SK-N-SH treated with all-trans-retinoic acid at 6 μM for 48 hours (cell line): ENCODE measurements at regions not wholly inside any gene's neighbourhood (a gene's known extent, or its start where the extent isn't known, plus 50 kb on each side); places are given as distances from the start of the nearest gene placed in this dataset.

Experiments
- ATAC-seq: fragments of 200-7000 bp; cut with Tn5 transposase; 3 replicates; pipeline ENCODE4 v1.9.1; 2020; ENCODE audit warnings: mild to moderate bottlenecking, moderate library complexity
- ARNTL ChIP-seq: fragments of 450-650 bp; formaldehyde crosslinking; IDR thresholded peaks from 2 replicates; pipeline ENCODE4 v1.5.0; 2020; ENCODE audit warnings: low read depth, mild to moderate bottlenecking, moderate library complexity, borderline replicate concordance
- BACH2 ChIP-seq: fragments of 250-450 bp; sonication (Bioruptor Pico); IDR thresholded peaks from 2 replicates; pipeline ENCODE4 v1.9.0; 2021; ENCODE audit warnings: mild to moderate bottlenecking, borderline replicate concordance
- CREB5 ChIP-seq: fragments of 250-450 bp; sonication (Bioruptor Pico); IDR thresholded peaks from 2 replicates; pipeline ENCODE4 v1.5.1; 2020; ENCODE audit warnings: low read depth, mild to moderate bottlenecking, moderate library complexity
- CSDC2 ChIP-seq: fragments of 250-450 bp; sonication (Bioruptor Pico); IDR thresholded peaks from 2 replicates; pipeline ENCODE4 v1.5.0; 2020; ENCODE audit warnings: mild to moderate bottlenecking, moderate library complexity
- CSRNP3 ChIP-seq: fragments of 250-450 bp; sonication (Bioruptor Pico); IDR thresholded peaks from 2 replicates; pipeline ENCODE4 v1.5.1; 2021; ENCODE audit warnings: mild to moderate bottlenecking, moderate library complexity
- ESRRG ChIP-seq: fragments of 250-450 bp; sonication (Bioruptor Pico); IDR thresholded peaks from 2 replicates; pipeline ENCODE4 v1.6.1; 2021; ENCODE audit warnings: mild to moderate bottlenecking
- GLIS3 ChIP-seq: fragments of 250-450 bp; sonication (Bioruptor Pico); IDR thresholded peaks from 2 replicates; pipeline ENCODE4 v1.5.0; 2020; ENCODE audit warnings: mild to moderate bottlenecking, moderate library complexity
- ISL1 ChIP-seq: fragments of 250-450 bp; sonication (Bioruptor Pico); IDR thresholded peaks from 2 replicates; pipeline ENCODE4 v2.1.2; 2022; ENCODE audit warnings: mild to moderate bottlenecking, moderate library complexity
- OSR1 ChIP-seq: fragments of 250-450 bp; sonication (Bioruptor Pico); IDR thresholded peaks from 2 replicates; pipeline ENCODE4 v1.8.0; 2022; ENCODE audit warnings: moderate library complexity, mild to moderate bottlenecking, inconsistent platforms
- POU6F1 ChIP-seq: fragments of 250-450 bp; sonication (Bioruptor Pico); IDR thresholded peaks from 2 replicates; pipeline ENCODE4 v1.8.0; 2021; ENCODE audit warnings: low read depth, mild to moderate bottlenecking, moderate library complexity, borderline replicate concordance
- PPARA ChIP-seq: fragments of 250-450 bp; sonication (Bioruptor Pico); IDR thresholded peaks from 2 replicates; pipeline ENCODE4 v1.5.0; 2020; ENCODE audit warnings: mild to moderate bottlenecking, borderline replicate concordance
- RARB ChIP-seq: fragments of 250-450 bp; sonication (Bioruptor Pico); IDR thresholded peaks from 2 replicates; pipeline ENCODE4 v1.8.0; 2021; ENCODE audit warnings: mild to moderate bottlenecking, moderate library complexity
- SNAI2 ChIP-seq: fragments of 250-450 bp; sonication (Bioruptor Pico); IDR thresholded peaks from 2 replicates; pipeline ENCODE4 v1.5.0; 2020; ENCODE audit warnings: mild to moderate bottlenecking, moderate library complexity
- TCF4 ChIP-seq: fragments of 250-450 bp; sonication (Bioruptor Pico); IDR thresholded peaks from 2 replicates; pipeline ENCODE4 v1.8.0; 2021; ENCODE audit warnings: mild to moderate bottlenecking, moderate library complexity, borderline replicate concordance
- TOX ChIP-seq: fragments of 250-450 bp; sonication (Bioruptor Pico); IDR thresholded peaks from 2 replicates; pipeline ENCODE4 v1.8.0; 2021; ENCODE audit warnings: mild to moderate bottlenecking, moderate library complexity, borderline replicate concordance
- TSHZ2 ChIP-seq: fragments of 250-450 bp; sonication (Bioruptor Pico); IDR thresholded peaks from 2 replicates; pipeline ENCODE4 v1.5.0; 2020; ENCODE audit warnings: mild to moderate bottlenecking, moderate library complexity
- ZFP3 ChIP-seq: fragments of 250-450 bp; sonication (Bioruptor Pico); IDR thresholded peaks from 2 replicates; pipeline ENCODE4 v1.5.0; 2020; ENCODE audit warnings: mild to moderate bottlenecking, moderate library complexity
- ZFP30 ChIP-seq: fragments of 450-650 bp; formaldehyde crosslinking; IDR thresholded peaks from 2 replicates; pipeline ENCODE4 v1.5.0; 2022; ENCODE audit warnings: mild to moderate bottlenecking, moderate library complexity
- ZNF565 ChIP-seq: fragments of 450-650 bp; formaldehyde crosslinking; conservative IDR thresholded peaks from 2 replicates; pipeline ENCODE4 v1.5.0; 2020; ENCODE audit warnings: low read depth, mild to moderate bottlenecking, moderate library complexity
- ZNF70 ChIP-seq: fragments of 450-650 bp; formaldehyde crosslinking; IDR thresholded peaks from 2 replicates; pipeline ENCODE4 v1.5.0; 2020; ENCODE audit warnings: mild to moderate bottlenecking, moderate library complexity
- ZNF8 ChIP-seq: fragments of 450-650 bp; formaldehyde crosslinking; IDR thresholded peaks from 2 replicates; pipeline ENCODE4 v1.5.0; 2020; ENCODE audit warnings: mild to moderate bottlenecking, moderate library complexity

- no peak for TF ChIP-seq ISL1
- no peak for TF ChIP-seq TCF4 (CRISPR knock-in tag)
- no peak for TF ChIP-seq GLIS3 (CRISPR knock-in tag)
- TF ChIP-seq CSRNP3 (CRISPR knock-in tag), result no peak
- TF ChIP-seq ZFP3 (CRISPR knock-in tag), result no peak
- no peak for TF ChIP-seq ARNTL
- TF ChIP-seq, all 23 proteins: peak for 0
- ATAC-seq, result no peak
Measured at GRCh38 chr3:87473944-87474343, 197.6 kb upstream of the POU1F1 start.

- no peak for TF ChIP-seq ZNF565
- TF ChIP-seq ZNF8 (CRISPR knock-in tag), result no peak
- TF ChIP-seq, all 23 proteins: peak for 0
- ATAC-seq, result no peak
Measured at GRCh38 chr3:87468938-87469337, 192.6 kb upstream of the POU1F1 start.

- TF ChIP-seq BACH2 (CRISPR knock-in tag) (no peak), ARNTL (no peak), TSHZ2 (no peak), ZNF565 (no peak), POU6F1 (CRISPR knock-in tag) (no peak), OSR1 (CRISPR knock-in tag) (no peak), TOX (CRISPR knock-in tag) (no peak), ZFP3 (CRISPR knock-in tag) (no peak), SNAI2 (CRISPR knock-in tag) (no peak), CSRNP3 (CRISPR knock-in tag) (no peak), PPARA (CRISPR knock-in tag) (no peak), CSDC2 (CRISPR knock-in tag) (no peak)
Measured at GRCh38 chr3:87468235-87468634, 191.9 kb upstream of the POU1F1 start.

GRCh38 chr3:87462228-87462627 is 185.8 kb upstream of the POU1F1 start:
- ATAC-seq, result no peak

More at GRCh38 chr3:87468235-87468634, 191.9 kb upstream of the POU1F1 start:
- ATAC-seq, result no peak

GRCh38 chr3:87461443-87461842 is 185.1 kb upstream of the POU1F1 start:
- no peak for ATAC-seq
- no peak for TF ChIP-seq CREB5
- TF ChIP-seq PPARA (CRISPR knock-in tag), result no peak
- TF ChIP-seq TCF4 (CRISPR knock-in tag), result no peak
- no peak for TF ChIP-seq ZNF70 (CRISPR knock-in tag)
- TF ChIP-seq ISL1, result no peak

More at GRCh38 chr3:87462228-87462627, 185.8 kb upstream of the POU1F1 start:
- TF ChIP-seq ISL1 (no peak), OSR1 (CRISPR knock-in tag) (no peak), ZFP30 (CRISPR knock-in tag) (no peak), GLIS3 (CRISPR knock-in tag) (no peak), ZNF8 (CRISPR knock-in tag) (no peak), ESRRG (CRISPR knock-in tag) (no peak), RARB (CRISPR knock-in tag) (no peak)
